HG03066 (cell line): ENCODE measurements at regions not wholly inside any gene's neighbourhood (a gene's known extent, or its start where the extent isn't known, plus 50 kb on each side); places are given as distances from the start of the nearest gene placed in this dataset.

Source experiments
- ATAC-seq: cut with Tn5 transposase; IDR thresholded peaks from one replicate; pipeline ENCODE4 v1.9.1; 2021; ENCODE audit warnings: low read depth; ENCODE audit not compliant: unreplicated experiment

DNA sequence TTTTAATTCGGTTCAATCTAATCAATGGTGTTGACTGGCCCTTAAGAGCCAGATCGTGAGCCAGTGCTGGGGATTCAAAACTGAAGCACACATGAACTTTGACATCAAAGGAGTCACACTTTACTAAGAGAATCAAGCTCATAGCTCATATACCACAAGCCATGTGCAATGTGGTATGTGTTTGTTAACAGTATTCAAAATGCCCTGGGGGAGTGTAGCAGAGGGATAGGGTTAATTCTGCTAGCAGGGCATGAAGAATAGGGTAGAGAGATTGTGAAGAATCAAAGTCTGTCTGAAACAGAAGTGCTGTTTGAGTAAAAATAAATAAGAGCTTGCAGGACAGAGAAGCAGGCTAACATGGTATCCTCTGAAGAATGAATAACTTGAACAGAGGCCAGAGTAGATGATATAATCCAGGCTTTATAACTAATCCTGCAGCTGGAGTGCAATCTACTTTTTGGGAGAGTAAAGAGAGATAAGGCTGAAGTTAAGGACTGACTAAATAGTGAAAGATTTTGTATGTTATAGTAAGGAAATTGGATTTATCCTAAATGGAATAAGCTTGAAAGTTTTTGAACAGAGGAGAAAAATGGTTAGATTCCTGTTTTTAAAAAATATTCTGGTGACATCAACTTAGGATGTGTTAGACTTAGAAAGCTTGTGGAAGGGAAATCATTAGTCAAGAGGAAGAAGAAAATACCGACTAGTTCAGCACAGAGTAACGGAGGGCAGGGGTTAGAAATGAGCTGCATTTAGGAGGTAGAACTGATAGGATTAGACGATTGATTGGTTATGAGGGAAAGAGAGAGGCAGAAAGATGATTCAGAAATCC is 292.0 kb downstream of the NFKBIZ start:
- ATAC-seq = no peak

DNA sequence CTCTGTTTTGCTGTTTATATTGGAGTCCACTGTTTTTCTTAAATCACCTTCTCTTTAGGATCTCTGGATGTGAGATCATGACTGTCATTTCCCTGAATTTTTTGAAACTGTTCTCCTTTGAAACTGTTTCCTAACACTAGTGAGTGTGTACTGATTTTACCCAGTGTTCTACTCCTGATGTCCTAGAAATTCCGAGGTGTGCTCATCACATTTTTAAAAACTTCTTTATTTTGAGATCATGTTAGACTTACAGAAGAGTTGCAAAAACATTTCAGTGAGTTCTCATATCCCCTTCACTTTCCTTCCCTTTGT is 292.6 kb downstream of the NFKBIZ start:
- no peak for ATAC-seq

GRCh38 chr3:102142379-102143060 is 292.3 kb upstream of the ZPLD1 start:
- no peak for ATAC-seq

- no peak for ATAC-seq
Observed at GRCh38 chr3:102143536-102143935, 291.3 kb upstream of the ZPLD1 start.

GRCh38 chr3:102144063-102144462 is 290.8 kb upstream of the ZPLD1 start:
- ATAC-seq = no peak

DNA sequence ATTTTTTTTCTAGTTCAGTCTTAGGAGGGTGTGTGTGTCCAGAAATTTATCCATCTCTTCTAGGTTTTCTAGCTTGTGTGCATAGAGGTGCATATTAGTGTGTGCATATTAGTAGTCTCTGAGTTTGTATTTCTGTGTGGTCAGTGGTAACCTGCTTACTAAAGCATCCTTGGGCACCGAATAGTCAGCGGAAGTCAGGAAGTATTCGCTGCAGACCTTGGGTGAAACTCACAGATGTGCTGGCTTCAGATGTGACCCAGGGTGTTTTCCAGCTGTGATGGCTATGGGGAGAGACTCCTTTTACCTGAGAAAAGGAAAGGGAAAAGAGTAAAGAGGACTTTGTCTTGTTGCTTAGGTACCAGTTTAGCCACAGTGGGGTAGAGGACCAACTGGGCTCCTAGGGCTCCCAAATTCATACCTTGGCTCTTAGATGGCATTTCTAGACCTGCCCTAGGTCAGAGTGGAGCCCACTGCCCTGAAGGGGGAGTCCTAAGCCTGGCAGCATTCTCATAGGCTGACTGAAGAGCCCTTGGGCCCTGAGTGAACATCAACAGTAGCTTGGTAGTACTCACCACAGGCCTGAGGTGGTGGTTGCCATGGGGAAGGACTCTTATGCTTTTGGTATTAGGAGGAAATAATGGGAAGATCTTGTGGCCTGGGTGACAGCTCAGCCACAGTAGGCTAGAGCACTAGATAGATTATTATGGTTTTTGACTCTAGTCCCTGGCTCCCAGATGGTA is 286.0 kb upstream of the ZPLD1 start:
- ATAC-seq = no peak

GRCh38 chr3:102151935-102152334 is 282.9 kb upstream of the ZPLD1 start:
- ATAC-seq = no peak

- ATAC-seq = no peak
Observed at GRCh38 chr3:102156426-102156825, 278.4 kb upstream of the ZPLD1 start.

DNA sequence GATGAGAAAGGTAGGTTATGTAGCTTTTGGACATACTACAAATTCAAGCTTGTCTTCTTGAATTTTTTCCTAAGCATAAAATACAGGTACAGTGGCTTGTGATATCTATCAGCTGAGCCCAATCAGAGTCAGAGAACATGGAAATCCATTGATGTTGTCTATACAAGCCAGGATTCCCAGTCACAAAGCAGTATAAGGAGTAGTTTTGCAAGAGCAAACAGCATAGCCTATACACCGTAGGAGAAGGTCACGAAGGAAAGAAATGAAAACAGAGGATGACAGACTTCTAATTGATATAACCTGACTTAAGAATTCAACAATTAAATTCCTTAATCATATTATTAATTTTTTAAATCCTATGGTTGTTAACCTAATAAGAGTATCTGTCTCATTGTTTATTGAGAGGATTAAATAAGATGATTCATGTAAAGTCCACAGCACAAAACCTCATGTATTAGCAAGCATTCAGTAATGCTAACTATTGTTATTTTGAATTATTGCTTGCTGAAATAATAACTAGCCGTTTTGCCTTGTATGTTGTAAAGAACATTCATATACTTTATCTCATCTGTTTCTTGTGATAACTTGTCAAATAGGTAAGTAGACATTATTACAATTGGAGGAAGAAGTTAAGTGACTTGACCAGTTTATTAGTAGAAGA is 276.6 kb upstream of the ZPLD1 start:
- ATAC-seq = no peak

GRCh38 chr3:102159810-102160451 is 274.9 kb upstream of the ZPLD1 start:
- no peak for ATAC-seq

- no peak for ATAC-seq
Observed at GRCh38 chr3:102161384-102162006, 273.3 kb upstream of the ZPLD1 start.

- no peak for ATAC-seq
Observed at GRCh38 chr3:102162251-102162650, 272.6 kb upstream of the ZPLD1 start.

- ATAC-seq = no peak
Observed at GRCh38 chr3:102163039-102163817, 271.6 kb upstream of the ZPLD1 start.

- no peak for ATAC-seq
Observed at GRCh38 chr3:102163818-102164154, 271.0 kb upstream of the ZPLD1 start.

- no peak for ATAC-seq
Observed at GRCh38 chr3:102165367-102165766, 269.4 kb upstream of the ZPLD1 start.

DNA sequence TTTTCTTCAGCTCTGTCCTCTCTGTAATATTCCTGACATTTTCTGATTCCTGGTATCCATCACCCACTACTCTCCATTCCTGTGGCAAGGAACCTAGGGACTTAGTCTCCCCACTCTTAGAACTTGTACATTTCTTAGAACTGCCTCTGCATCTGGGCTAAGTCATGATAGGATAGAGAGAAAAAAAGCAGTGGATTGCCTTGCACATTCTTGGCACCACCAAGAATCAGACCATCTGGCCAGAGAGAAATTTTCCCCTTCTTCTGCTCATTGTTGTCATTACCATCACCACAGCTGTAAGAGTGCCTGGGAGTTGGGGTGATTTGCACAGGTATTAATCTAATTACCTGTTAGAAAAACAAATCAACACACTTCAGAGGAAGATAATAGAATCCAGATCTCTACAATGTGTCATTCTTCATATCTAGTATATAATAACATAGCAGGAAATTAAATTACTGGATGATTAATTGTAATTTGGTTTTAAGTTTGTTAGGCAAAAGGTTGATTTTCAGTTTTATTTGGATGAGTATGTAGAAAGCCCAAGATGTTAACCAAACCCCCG is 264.8 kb upstream of the ZPLD1 start:
- no peak for ATAC-seq

DNA sequence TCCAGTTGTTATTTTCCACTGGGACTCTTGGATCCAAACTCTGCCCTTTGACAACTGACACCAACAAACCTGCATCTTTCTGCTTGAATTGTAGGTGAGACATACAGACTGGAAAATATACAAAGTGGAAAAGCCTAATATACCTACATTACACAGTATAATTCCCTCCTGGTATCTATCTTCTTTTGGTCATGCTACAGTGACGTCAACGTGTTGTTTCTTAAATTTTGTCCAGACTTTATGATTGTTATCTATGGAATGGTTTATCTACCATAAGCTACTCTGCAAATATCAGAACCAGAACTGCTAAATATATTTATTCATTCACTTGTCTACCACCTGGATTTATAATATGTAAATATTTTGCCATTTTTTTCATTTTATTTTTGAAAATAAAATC is 264.3 kb upstream of the ZPLD1 start:
- ATAC-seq = no peak

DNA sequence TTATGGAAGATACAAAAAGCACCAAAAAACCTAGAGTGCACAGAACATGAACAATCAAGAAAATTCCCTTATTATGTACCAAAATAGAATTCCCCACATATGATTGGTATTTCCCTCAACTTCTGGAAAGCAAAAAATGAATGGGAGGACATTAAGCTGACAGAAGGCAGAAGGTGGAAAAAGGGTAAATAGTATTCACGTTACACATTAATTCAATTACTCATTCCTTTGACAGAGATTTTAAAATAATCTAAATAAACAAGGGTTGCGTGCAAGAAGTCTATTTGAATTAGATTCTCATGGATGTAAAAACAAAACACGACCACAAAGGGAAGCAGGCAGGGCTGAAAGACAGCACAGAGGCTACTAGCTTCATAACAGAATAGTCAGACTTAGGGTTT is 260.5 kb upstream of the ZPLD1 start:
- no peak for ATAC-seq

DNA sequence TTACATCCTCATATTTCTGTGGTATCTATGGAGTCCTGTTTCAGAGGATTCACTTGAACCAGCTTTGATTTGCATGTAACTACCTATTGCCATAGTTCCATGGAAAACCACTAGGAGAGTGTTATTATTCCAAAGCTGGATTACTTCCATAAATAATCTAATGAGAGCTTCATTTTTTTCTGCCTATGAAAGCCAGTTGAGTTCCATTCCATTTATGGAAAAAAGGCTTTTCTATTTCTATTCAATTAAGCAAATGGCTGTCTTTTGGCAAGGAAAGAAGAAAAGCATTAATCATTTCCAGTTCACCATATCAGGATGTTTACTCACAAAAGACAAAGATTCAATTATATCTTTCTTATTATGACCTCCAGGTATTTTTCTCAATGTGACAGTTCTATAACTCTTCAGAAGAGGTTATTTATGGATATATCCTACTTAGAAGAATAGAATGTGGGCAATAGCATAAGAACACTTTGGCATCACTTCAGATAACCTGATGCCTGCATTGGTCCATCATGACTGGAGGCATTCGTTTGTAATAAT is 259.9 kb upstream of the ZPLD1 start:
- no peak for ATAC-seq
